ENCODE measurements at regions not wholly inside any gene's neighbourhood (a gene's known extent, or its start where the extent isn't known, plus 50 kb on each side); places are given as distances from the start of the nearest gene placed in this dataset.
"Not testable (repeated sequence)": the region's sequence is repeated elsewhere in the genome, so short reads cannot be mapped to it uniquely, and the experiment has no call there.

DNA sequence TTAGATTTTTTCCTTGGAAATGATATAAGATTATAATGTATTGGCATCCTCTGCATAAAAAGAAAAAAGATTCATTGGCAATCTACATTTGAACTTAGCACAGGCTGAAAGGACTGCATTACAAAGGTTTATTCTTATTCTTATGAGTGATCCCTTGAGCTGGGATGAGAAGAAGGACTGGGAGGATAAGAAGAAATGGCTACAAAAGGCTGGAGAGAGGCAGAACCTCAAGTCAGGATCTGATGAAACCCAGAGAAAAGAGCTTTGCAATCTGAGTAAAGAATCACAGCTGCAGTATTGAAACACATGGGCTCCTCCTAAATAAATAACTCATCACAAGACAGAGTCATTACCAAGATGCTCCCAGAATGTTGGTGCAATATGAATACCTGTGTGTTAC lies 1635.4 kb upstream of the FLRT2 start:
- no peak for DNase-seq

DNA sequence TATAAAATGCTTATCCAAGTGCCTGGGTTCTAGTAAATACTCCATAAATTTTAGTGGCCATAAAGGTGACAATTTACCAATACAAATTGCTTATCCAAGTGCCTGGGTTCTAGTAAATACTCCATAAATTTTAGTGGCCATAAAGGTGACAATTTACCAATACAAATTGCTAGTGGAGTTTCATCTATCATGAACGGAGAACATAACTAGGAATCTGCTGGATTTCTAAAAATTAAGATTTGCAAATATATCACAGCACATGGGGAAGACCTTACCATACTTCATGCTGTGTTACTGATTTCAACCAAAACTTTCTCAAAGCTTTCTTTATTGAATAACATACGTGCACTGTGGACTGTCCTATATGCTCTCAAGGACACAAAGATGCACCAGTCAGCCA lies 1631.4 kb upstream of the FLRT2 start:
- DNase-seq, result not testable (repeated sequence)

DNA sequence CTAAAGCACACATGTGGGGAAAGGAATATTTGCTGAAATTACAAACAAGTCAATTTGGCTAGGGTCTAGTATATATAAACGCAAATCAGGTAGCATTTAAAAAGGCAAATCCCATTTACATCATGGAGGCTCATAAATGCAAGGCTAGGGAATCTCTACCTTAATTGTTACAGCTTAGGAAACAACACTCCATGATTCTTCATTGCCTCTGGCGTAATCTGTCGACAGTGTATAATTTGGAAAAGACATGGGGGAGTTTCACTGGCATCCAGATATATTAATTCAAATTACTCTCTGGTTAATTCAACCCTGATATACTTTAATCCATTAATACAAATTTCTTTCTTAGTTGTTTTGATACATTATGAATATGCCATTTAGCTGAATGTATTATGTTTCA lies 1630.2 kb upstream of the FLRT2 start:
- DNase-seq, result no peak

DNA sequence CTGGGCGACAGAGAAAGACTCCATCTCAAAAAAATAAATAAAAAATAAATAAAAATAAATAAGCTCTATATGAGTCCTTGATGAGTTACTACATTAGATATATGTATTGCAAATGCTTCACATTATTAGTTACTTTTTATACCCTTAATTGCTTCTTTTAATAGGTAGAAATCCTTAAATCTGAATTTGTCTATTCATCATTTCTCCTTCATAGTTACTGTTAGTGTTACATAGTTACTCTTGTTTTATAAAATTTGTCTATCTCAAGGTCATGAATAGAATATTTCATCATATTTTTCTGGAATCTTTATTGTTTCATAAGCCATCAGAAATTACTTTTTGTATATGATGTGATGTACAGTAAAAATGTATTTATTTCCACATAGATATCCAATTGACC lies 1624.8 kb upstream of the FLRT2 start:
- DNase-seq, result no peak

DNA sequence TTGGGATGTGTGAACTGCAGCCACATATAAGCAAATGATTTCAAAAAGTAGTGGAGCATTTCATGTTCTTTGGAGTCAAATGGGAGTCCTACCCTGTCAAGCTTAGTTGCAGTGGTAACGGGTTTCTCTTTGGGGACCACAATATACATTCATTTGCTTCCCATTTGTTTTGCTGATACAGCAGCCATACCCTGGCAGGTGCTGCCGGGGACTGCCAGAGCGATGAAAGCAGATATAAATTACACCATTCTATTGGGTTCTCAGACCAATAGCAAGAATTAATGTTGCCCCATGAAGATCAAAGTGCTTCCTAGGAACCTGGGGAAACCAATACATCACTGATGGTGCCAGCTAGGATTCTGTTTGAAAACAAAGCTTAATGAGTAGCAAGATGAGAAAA lies 1621.5 kb upstream of the FLRT2 start:
- peak; percentile 51 for DNase-seq

DNA sequence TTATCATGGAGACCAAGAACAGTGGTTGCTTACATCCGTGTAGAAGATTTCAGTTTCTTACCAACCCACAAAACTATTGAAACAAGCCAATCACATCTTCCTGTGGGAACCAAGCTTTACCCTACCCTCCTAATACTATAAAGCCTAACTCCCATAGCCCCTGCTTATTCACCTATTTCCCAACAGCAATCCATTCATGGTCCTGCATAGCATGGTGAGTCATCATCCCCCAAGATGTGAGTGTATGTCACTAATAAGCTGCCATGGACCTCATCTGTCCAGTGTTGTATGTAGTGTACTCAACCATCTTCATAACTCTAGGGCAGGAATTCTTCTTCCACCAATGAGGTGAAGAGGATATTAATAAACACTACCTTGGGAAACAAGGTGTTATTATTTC lies 1620.4 kb upstream of the FLRT2 start:
- DNase-seq, result no peak

DNA sequence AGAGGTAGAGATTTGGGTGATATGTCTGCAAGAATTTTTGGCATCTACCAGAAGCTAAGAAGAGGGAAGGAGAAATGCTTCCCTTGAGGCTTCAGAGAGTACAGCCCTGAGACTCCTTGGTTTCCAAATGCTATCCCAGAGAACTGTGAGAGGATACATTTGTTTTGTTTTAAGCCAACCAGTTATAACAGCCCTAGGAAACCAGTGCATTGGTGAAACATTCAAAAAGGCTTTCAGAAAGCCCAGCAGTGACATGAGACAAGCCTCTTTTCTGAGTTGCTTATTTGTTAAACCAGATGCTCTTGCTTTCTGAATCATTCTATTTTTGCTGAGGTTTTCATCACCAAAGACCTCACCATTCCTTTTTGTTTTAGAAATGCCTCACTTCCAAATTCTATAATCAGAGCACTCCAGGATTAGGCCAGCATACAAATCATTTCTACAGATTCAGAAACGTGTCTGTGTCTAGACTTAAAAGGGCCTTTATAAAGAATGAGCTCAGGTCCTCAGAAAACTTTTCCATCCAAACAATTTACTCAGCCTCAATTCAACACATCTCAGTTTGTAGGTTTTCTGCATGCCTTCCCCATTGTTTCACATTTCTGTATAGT lies 1617.8 kb upstream of the FLRT2 start:
- DNase-seq, result no peak

DNA sequence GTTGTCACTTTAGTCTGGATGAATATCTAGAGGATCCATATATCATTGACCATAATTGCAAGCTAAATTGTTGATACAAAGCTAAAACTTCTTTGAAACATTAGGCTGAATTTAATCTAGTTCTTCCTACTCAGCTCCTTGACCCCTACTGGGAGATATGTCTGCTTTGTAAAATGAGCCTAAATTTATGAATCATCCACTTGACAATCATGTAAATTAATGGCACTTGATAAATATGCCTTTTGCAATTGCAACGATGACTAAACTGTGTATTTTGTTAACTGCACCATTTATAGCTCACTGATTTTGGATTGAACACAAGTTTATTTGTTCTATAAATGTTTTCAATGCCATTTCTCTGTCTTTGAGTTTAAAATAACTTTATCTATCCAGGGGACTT lies 1616.5 kb upstream of the FLRT2 start:
- no peak for DNase-seq

DNA sequence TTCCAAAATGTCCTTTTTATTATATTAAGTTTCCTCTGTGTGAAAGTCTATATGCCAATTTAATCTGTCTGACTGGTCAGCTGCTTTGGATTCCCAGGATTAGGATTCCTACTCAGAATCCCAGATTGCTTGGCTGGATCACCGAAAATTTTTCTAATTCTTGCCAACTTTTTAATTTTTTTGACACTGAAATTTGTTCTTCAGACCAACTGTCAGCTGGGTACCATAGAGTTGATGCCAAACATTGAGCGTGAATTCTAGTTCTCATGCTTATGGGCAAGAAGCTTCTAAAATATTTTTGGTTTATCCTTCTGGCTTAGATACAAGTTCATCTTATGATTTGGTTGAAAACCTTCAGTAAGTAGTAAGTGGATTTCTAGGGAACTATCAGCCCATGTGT lies 1611.4 kb upstream of the FLRT2 start:
- DNase-seq, result no peak

DNA sequence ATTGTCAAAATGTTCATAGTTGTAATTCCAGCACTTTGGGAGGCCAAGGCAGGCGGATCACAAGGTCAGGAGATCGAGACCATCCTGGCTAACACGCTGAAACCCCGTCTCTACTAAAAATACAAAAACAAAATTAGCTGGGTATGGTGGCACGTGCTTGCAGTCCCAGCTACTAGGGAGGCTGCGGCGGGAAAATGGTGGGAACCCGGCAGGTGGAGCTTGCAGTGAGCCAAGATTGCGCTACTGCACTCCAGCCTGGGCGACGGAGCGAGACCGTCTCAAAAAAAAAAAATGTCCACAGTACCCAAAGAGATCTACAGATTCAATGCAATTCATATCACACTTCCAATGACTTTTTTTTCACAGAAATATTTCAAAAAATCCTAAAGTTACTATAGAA lies 1610.3 kb upstream of the FLRT2 start:
- not testable (repeated sequence) for DNase-seq

DNA sequence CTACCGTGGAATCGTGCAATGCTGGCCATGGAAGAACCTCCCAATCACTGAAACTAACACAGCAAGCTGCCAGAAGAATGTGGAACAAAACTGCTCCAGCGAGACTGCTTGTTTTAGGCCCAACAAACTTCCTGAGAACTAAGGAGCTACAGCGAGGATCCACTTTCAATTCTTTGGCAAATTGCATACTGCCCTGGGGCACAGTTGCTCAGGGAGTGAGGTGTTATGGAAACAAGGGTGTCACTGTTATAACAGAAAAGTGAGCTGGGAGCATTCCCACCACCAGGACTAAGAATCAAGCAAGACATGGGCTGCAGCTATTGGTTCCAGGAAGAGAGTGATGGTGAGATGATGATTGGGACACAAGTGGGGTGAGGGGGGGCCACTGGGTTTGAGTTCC lies 1606.1 kb upstream of the FLRT2 start:
- no peak for DNase-seq

DNA sequence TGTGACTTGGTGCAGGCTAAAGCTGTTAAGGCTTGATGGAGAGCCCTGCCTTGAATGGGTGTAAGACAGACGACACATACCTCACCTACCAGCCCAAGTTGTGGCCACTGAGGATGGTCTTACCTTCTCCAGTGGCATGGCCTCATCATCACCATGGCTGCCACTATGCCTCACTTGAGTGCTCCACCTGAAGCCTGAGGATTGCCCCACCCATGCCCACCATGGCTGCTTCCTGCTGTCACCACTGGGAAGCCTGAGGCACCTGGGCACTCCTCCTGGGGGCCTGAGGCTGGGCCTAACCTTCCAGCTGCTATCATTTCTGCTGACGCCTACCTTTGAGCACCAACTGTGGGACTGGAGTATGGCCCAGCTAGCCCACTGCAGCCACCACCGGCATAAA lies 1605.7 kb upstream of the FLRT2 start:
- DNase-seq, result no peak

DNA sequence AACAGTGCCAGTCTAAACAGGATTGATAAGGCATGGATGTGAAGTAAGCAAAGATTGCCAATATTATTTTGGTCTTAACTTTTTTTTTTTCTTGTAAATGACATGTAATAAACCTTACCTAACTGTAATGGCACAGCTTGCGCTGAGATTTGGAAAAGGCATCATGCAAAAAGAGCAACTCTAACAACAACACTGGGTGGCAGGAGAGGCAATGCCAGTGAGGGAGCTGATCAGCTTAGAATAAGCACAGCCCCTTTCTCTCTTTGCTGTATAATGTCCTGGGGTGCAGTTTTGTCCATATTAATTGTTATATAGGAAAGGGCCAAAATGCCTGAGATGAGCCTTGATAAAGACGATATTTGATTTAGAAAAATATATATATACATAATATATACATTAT lies 1589.7 kb upstream of the FLRT2 start:
- peak; percentile 8 for DNase-seq

DNA sequence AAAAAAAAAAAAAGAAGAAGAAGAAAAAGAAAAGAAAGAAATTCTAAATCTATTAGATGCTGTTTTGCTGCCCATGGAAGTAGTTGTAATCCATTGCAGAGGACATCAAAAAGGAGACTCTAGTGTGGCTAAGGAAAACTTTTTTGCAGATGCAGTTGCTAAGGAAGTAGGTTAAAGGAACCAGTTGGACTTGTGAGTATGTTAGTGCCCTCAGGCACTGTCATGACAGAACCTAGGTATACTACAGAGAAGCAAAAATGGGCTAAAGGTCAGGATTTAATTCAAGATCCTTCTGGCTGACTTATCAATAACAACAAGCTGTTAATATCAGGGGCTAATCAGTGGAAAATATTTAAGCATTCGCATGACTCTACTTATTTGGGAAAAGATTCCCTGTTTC lies 1571.6 kb upstream of the FLRT2 start:
- DNase-seq, result no peak

DNA sequence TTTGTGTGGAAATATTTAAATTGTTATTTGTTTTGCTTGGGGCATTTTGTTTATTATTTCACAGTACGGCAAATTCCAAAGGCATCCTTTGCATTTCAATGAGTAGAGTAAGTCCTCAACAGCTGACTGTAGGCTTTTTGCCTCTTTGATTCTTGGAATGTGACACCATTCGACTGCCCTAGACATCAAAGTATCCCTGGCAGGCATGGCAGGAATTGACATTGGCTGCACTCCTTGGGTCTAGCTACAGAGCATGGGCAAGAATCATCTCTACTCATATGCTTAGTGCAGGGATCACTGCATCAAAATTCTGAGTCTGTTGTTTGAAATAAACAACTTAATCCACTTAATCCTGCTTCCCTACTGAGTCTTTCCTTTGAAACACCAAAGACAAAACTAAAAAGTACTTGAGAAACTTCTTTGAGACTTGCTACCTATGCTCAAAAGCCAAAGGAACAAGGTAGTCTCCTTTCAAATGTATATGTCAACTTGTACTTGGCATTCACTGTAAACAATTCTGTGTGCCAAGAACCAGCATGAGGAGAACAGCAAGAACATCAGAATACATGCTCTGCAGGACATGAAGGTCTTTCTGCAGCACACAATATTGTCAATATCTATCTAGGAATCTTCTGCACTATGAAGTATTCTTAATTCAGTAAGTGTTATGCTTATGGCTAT lies 1569.0 kb upstream of the FLRT2 start:
- DNase-seq, result no peak

DNA sequence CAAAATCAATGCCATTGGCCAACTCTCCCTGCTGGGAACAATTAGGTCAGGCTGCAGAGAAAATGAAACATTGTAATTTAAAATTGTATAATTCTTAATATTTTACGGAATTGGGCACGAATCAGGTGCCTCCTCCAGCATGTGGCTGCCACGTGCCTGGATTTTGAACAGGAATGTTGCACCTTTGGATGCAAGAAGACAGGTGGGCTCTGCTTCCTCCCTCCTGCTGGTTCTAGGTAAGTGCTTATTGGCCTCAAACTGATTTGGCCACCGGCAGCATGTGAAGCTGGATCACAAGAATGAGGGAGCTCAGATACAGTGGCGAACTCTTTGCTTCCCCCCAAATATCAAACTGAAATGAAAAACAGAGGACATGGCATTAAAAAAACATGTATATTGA lies 1559.9 kb upstream of the FLRT2 start:
- DNase-seq, result no peak

DNA sequence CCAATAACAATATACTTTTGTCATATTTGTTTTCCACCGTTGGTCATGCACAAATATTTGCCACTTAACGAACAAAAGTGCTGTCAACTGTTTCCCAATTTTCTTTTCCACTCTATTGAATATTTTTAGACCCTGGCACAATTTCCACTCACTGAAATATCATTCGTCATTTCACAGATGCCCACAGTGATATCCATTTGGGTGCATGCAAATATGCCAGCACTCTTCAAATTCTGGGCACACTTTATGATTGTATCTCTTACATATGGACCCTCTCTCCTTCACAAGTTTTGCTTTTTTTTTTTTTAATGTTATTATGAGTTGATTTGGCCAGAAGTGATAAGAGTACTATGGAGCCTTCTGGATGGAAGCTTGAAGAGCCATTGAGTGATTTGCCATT lies 1557.3 kb upstream of the FLRT2 start:
- no peak for DNase-seq

DNA sequence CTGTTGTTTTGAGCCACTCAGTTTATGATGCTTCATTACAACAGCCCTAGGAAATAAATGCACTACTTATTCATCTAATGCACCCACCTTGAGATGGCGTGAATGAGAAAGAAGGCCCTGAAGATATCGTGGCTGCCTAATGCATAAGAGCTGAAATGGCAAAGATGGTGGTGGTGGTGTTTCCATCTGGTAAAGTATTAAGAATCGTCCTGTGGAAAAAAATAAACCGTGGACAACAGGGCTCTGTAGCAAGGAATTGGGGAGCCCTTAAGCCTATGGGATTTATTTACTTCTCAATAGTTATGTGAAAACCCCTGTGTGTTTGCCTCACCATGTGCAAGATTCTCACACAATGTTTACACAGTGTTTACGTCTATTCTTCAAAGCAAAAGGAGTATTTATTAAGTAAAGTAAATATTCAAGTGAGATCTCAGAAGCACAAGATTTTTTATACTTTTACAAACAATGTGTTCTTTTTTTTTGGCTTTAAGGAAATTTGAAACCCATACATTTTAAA lies 1555.2 kb upstream of the FLRT2 start:
- DNase-seq, result no peak

DNA sequence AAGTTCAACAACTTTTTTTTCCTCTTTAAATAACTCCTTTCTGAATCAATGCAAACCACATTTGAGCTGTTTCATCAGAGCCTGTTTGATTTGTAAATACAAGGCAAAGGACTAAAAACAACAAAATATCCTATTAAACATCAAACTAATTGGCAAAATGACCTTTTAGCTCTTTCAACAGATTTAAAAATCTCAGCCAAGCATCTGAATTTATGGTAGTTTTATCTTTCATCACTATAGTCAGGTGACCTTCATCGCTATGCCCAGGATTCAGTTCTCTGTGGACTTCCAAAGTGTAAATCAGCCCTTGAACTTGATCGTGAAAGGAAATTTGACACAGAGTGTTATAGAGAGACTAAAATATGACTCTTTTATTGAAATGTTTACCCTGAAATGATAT lies 1554.5 kb upstream of the FLRT2 start:
- DNase-seq, result no peak

DNA sequence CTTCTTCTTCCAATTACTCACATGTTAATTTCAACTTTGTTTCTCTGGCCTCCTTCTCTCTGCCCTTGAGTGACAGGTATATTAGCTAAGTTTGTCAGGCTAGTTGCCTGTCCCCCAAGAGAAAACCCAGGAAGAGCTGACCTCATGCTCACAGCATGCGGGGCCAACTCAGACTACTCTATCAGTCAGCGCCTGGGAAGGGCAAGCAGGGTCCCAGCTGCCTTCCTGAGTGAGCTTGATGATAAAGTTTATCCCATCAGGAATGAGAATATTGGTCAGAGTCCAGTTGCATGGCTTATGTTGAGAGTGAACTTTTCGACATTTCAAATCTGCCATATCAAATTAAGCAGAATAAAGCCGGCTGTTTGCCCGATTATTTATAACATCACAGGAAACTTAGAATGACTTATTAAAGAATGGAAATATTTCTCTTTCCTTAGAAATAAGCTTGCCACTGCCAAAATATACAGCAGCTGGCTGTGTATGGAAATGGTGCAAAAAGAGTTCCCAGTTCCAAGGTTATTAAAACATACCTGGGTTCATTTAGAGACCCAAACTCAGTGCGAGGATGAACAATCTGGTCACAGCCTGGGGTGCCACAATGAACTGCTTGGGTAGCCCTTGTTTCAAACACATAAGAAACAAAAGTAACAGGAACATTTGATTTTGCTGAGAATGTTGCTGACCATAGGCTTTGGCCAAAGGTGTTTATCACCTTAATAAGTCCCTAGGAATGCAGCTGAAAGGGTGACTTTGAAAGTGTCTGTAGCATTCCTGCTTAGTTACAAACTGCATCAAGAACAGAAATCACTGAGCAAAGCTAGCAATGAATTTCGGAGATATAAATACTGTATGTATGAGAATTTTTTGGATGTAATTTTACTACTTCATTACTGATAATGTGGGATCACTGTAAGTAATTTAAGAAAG lies 1553.8 kb upstream of the FLRT2 start:
- no peak for DNase-seq

DNA sequence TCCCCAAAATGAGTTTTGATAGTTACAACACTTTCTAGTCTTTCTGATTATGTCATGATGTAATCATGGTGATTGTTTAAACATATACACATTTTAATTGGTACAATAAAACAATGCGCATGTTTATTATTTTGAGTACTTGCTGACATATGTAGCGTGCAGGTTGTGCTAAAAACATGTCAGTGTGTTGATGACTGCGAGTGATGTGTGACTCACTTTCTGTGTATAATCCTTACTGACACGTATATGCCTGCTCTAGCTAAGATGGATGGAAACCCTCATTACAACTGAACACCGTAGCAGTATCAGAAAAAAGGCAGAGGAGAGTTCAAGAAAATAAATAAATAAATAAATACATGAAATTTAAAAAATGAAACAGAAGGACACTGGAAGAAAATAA lies 1552.4 kb upstream of the FLRT2 start:
- no peak for DNase-seq

DNA sequence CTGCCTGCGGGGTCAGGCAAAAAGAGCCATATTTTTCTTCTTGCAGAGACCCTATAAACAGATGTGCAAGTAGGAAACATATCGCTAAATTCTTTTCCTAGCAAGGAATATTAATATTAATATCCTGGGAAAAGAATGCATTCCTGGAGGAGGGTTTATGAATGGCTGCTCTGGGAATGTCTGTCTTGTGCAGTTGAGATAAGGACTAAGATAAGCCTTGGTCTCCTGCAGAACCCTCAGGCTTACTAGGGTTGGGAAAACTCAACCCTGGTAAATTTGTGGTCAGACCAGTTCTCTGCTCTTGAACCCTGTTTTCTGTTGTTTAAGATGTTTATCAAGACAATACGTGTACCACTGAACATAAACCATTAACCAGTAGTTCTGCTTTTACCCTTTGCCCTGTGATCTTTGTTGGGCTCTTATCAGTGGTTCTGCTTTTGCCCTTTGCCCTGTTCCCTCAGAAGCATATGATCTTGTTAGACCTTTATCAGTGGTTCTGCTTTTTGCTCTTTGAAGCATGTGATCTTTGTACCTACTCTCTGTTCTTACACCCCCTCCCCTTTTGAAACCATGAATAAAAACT lies 1548.2 kb upstream of the FLRT2 start:
- DNase-seq, result not testable (repeated sequence)

DNA sequence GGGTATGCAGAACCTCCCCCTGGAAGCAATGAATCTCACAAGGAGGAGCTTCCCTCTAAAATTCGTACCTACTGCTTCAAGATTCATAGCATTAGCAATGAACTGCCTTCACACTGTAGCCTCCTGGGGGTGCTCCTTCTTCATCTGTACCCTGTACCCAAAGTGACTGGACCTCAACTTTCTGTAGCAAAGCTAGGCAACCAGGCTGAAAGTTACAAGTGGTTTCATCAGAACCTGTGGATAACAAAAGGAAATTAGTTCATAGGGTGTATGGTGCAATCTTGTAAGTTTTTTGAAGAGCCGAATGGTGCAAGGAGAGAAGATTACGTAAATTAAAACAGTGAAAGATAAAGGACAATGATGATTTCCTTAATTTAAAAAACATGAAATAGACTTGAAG lies 1541.7 kb upstream of the FLRT2 start:
- DNase-seq, result no peak

DNA sequence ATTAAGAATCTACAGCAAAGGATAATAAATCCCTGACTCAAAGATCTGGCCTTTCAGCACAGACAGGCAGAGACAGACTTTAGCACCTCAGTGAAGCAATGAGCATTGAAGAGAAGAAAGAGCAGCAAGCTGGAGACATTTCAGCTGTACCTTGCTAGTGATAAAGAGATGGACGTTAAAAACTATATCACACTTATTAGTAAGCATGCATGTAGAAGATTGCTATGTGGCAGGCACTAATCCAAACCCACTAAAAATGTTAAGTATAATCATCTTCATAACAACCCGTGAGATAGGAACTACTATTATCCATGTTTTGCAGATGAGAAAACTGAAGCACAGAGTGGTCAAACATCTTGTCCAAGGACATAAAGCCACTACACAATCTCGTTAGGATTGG lies 1538.3 kb upstream of the FLRT2 start:
- no peak for DNase-seq
